ENCODE measurements at regions not wholly inside any gene's neighbourhood (a gene's known extent, or its start where the extent isn't known, plus 50 kb on each side); places are given as distances from the start of the nearest gene placed in this dataset.

GRCh38 chr10:81348003-81348402 is 527.0 kb upstream of the NRG3 start:
- TF ChIP-seq CTCF (IDR thresholded peaks at IDR 0.05): no peak
- TF ChIP-seq EP300 (IDR thresholded peaks at IDR 0.05): no peak

Data from tibial nerve (tissue), 4 donors.